Stomach (tissue), 4 donors: ENCODE measurements at regions not wholly inside any gene's neighbourhood (a gene's known extent, or its start where the extent isn't known, plus 50 kb on each side); places are given as distances from the start of the nearest gene placed in this dataset.

Experiments used
- CTCF ChIP-seq, 7 experiments: fragments of 450-650 bp in 4 of 7; fragments of 200-600 bp in 3 of 7; sonication (generic) in 3 of 7; IDR thresholded peaks; one replicate each; pipeline ENCODE4 v1.5.1; 2016 to 2019; ENCODE audit warnings: antibody characterized with exemption in 7 of 7, control low read depth in 2 of 7, mild to moderate bottlenecking in 1 of 7
- EP300 ChIP-seq: sonication (generic); formaldehyde crosslinking; IDR thresholded peaks from one replicate; pipeline ENCODE4 v1.6.1; 2017; ENCODE audit warnings: antibody characterized with exemption
- POLR2A ChIP-seq, 4 donors: fragments of 450-650 bp; IDR thresholded peaks; one replicate each; pipeline ENCODE4 v1.6.1; 2016; ENCODE audit warnings: antibody characterized with exemption in 4 of 4, control low read depth in 2 of 4, mild to moderate bottlenecking in 1 of 4, moderate library complexity in 1 of 4
- POLR2AphosphoS5 ChIP-seq, 3 donors: sonication (generic); formaldehyde crosslinking; IDR thresholded peaks; one replicate each; pipeline ENCODE4 v1.6.1; 2016; ENCODE audit warnings: antibody characterized with exemption in 3 of 3

- TF ChIP-seq CTCF (IDR thresholded peaks at IDR 0.05) (no peak), POLR2AphosphoS5 (IDR thresholded peaks at IDR 0.05) (no peak), EP300 (no peak), POLR2A (IDR thresholded peaks at IDR 0.05) (no peak)
Observed at GRCh38 chr19:28880735-28881401, 332.1 kb downstream of the UQCRFS1 start.
